ENCODE measurements at regions not wholly inside any gene's neighbourhood (a gene's known extent, or its start where the extent isn't known, plus 50 kb on each side); places are given as distances from the start of the nearest gene placed in this dataset.

- no peak for DNase-seq
Observed at GRCh38 chr2:139925903-139926302, 1145.7 kb upstream of the NXPH2 start.

GRCh38 chr2:139924070-139924469 lies 1143.9 kb upstream of the NXPH2 start:
- DNase-seq = no peak

DNA sequence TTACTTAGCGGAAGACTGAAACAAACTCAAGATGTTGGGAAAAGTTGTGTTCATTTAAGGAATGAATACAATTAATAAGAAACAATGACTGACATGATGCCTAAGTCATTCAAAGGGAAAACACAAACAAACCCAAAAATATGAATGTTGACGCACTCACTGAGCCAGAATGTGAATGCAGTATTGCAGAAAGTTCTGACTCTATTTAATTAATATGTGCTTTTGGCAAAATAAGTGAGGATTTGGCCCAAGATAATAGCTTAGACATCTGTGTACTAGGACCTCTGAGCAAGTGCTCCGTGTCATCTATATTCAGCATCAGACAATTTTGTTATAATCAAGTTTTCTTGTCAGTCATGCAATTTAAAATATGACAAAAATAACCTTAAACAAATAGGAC lies 1138.8 kb upstream of the NXPH2 start:
- DNase-seq = no peak

- DNase-seq = no peak
Observed at GRCh38 chr2:139917690-139918384, 1137.6 kb upstream of the NXPH2 start.

- no peak for DNase-seq
Observed at GRCh38 chr2:139916822-139917221, 1136.6 kb upstream of the NXPH2 start.

DNA sequence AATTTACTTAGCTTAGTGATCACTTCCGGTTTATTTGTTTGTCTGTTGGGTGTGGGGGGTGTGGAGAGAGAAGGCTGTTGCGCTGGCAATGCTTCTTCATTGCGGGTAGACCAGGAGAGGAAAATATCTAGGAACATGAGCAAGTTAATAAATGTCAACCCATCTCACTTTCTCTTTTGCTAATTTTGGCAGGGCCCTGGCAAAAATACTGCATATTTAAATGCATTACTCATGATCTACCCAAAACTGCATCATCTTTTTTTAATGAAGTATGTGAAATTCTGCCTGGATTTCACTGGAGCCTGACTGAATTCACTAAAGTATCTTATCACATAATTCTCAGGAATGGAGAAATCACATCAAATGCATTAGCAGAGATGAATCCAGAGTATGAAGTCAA lies 1131.0 kb upstream of the NXPH2 start:
- DNase-seq = no peak

GRCh38 chr2:139909136-139909535 lies 1128.9 kb upstream of the NXPH2 start:
- DNase-seq = no peak

- no peak for DNase-seq
Observed at GRCh38 chr2:139905624-139906023, 1125.4 kb upstream of the NXPH2 start.

GRCh38 chr2:139891636-139892035 lies 1111.4 kb upstream of the NXPH2 start:
- no peak for DNase-seq

- no peak for DNase-seq
Observed at GRCh38 chr2:139885921-139886498, 1105.8 kb upstream of the NXPH2 start.

GRCh38 chr2:139876964-139877363 lies 1096.8 kb upstream of the NXPH2 start:
- no peak for DNase-seq

DNA sequence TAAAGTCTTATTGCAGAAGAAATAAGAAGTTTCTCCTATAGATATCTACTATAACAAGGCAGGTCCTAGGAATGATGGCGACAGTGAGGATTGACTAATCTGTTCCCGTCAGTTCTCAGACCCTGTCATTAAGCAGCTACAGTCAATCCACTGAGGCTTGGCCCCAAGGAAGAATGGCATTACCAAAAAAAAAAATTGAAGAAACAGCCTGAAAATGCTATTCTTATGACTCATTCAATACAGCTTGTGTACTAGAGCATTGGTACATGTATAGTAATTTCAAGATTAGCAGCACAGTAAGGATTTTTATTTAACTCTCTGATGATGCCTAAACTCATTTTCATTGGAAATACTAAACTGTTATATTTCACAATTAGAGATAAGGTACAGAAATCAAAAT lies 1096.1 kb upstream of the NXPH2 start:
- DNase-seq = no peak

GRCh38 chr2:139872503-139872902 lies 1092.3 kb upstream of the NXPH2 start:
- DNase-seq = no peak

DNA sequence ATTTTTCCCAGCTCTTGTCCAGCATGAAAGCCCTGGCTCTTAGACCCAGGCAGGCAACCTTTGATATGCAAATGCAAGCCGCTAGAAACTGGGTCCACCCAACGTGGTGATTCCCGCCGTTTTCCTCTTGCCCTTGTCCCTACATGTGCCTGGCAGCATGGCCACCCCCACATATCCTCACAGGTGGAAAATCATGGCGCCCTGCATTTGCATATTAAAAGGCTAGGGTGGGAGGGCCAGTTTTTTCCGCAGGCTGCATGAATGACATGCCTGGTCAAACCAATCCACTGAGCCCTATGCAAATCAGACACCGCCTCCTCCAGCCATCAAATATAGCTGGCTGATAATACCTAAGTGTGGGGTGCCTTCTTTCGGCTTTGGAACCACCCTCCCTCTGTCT lies 1091.8 kb upstream of the NXPH2 start:
- no peak for DNase-seq

DNA sequence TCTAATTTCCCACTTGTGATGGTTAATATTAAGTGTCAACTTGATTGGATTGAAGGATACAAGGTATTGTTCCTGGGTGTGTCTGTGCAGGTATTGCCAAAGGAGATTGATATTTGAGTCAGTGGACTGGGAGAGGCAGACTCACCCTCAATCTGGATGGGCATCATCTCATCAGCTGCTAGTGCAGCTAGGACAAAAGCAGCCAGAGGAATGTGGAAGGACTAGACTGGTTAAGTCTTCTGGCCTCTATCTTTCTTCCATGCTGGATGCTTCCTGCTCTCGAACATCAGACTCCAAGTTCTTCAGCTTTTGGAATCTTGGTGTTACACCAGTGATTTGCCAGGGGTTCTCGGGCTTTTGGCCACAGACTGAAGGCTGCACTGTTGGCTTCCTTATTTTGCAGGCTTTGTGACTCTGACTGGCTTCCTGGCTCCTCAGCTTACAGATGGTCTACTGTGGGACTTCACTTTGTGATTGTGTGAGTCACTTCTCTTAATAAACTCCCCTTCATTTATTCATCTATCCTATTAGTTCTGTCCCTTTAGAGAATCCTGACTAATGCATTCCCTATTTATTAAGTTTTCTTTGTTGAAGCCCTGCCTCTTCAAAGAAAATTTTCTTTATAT lies 1087.5 kb upstream of the NXPH2 start:
- DNase-seq = no peak

DNA sequence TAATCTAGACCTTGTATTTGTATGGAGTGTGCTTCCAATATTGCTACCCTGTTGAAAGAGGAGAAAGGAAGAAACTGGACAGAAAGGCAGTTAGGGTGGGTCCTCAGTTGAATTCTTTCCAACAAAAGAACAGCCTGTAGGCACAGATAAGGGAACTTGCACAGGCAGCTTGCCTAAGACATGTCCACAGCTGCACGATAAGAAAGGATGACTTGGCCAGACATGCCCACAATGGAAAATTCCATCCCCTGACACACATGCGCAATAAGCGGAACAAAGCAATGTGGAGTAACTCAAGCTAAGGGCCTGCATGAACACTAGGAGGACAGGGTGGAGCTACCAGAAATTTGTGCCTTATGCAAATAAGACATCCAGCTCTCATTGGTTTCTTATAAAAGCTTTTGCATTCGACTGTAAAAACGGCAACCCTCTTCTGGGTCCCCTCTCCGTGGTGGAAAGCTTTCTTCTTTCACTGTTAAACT lies 1084.7 kb upstream of the NXPH2 start:
- no peak for DNase-seq

DNA sequence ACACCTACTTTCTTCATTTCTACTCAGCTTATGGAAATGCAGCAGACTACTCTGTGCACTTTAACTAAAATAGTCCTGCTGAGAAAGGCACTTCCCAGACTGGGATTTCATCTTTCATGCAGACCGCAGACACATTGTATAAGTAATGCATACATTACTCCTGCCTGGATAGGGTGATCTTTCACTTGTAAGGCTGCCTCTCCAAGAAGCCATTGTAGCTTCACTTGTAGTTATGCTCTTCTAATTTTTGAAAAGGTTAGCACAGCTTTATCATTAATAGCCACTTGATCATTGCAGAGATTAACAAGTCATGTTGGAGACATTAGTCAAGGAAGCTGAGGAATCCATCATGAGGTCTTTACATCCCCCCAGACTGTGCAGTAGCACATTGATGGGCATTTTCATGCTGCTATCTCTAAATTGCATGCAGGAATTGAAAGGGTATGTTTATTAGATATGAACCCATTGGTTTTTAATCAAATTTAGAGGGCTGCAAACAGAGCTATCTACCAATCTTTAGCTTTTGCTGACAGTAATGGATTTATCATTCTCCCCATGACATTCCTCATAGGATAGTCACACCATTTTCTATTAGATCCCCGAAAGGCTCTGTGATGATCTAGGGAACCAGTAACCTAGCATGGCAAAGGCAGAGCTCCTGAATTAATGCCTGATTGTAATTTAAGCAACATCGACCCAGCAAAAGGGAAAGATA lies 1074.7 kb upstream of the NXPH2 start:
- no peak for DNase-seq

GRCh38 chr2:139850254-139850890 lies 1070.2 kb upstream of the NXPH2 start:
- no peak for DNase-seq

DNA sequence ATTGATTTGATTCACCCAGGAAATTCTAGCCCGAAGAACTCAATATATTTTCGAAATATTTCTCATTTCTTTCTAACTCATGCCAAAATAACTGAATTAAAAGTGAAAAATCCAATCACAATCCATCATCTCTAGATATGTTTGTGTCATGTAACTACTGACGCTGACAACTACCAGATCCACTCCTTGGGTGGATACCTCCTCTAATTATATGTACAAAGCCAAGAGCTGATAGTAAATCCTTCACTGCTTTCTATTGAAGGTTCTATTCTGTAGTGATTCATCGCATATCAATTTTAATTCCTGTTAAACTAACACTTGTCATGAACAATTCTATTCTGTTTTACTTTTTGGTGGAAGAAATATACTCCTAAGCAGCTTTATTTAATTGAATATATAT lies 1056.6 kb upstream of the NXPH2 start:
- DNase-seq = no peak

DNA sequence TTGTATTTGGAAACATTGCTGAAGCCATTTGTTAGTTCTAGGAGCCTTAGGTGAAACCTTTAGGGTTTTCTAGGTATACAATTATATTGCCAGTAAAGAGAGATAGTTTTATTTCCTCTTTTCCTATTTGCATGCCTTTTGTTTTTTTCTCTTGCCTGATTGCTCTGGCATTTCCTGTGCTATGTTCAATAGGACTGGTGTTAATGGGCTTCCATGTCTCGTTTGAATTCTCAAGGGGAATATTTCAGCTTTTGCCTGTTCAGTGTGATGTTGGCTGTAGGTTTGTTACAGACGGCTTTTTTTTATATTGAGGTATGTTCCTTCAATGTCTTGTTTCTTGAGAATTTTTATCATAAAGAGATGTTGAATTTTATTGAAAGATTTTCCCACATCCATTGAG lies 1054.9 kb upstream of the NXPH2 start:
- DNase-seq = no peak

DNA sequence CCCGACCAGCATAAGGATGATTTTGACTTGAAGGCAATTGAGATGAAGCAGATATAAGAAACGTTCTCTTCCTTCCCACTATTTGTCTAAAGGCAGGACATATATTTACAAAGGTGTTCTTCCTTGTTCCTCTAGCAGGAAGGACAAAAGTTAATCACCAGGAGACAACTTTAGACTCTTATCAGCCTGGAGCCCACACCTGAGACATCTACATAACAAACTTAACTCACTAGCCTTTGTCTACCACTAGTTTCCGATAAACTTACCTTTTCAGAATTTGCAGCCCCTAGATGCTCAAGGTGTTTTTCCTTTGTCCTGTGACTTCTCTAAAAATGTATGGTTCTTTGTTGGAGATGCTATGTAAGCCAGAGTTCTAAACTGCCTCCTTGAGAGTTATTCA lies 1047.8 kb upstream of the NXPH2 start:
- DNase-seq = no peak

DNA sequence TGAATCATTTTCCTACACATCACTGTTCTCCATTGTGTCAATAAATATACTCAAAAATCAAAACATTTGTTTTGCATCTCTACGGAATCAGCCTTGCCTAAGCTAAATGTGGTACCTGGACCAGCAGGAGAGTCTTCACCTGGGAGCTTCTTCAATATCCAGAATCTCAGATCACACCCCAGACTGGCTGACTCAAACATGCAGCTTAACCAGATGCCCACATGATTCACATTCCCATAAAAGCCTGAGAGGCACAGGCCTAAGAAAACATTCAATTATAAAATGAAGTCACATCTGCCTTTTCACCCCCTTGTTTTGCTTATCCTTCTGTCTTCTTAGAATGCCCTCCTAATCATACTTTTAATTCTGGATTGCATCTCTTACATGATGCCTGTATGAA lies 1045.5 kb upstream of the NXPH2 start:
- no peak for DNase-seq

GRCh38 chr2:139819273-139819796 lies 1039.1 kb upstream of the NXPH2 start:
- DNase-seq = no peak

Data from SHP77 (cell line).